Erythroblast (primary cell): ENCODE measurements at regions not wholly inside any gene's neighbourhood (a gene's known extent, or its start where the extent isn't known, plus 50 kb on each side); places are given as distances from the start of the nearest gene placed in this dataset.
"Not testable (repeated sequence)": the region's sequence is repeated elsewhere in the genome, so short reads cannot be mapped to it uniquely, and the experiment has no call there.

ENCODE experiments used
- GATA1 ChIP-seq: IDR thresholded peaks from 2 replicates; pipeline ENCODE4 v1.6.1; 2011; ENCODE audit warnings: low read depth, mild to moderate bottlenecking, control low read depth, low read length, moderate library complexity
- POLR2A ChIP-seq: IDR thresholded peaks from 2 replicates; pipeline ENCODE4 v1.6.1; 2011; ENCODE audit warnings: mild to moderate bottlenecking, low read length

DNA sequence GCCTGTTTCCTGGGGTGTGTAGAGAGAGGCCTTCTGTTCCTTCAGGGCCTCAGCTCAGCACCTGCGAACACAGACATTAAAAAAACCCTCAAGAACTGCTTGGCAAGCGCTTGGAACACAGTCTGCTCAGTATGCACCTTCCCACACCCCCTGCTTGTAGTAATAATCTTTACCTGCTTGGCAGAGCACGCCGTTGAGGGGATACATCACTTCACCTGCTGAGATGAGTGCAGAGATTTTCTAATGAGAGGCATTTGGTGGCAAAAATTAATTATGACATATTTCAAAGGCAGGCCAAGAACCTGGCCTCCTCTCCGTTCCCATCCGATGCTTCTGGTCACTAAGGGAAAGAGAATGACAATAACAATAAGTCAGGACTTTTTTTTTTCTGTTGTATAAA is 93.4 kb upstream of the DPP6 start:
- TF ChIP-seq POLR2A, GATA1: not testable (repeated sequence)
